Spleen (tissue), 7 donors: ENCODE measurements at regions not wholly inside any gene's neighbourhood (a gene's known extent, or its start where the extent isn't known, plus 50 kb on each side); places are given as distances from the start of the nearest gene placed in this dataset.
A peak's percentile ranks its signal among the peaks of the same experiment; 100 is the strongest.

Experiments
- CTCF ChIP-seq, 11 experiments: fragments of 200-600 bp in 7 of 11; fragments of 450-650 bp in 4 of 11; sonication (generic) in 4 of 11; IDR thresholded peaks in 8 of 11; conservative IDR thresholded peaks in 3 of 11; 1 replicate in 7 of 11; 2 replicates in 4 of 11; pipeline versions ENCODE4 v1.4.0 to v1.8.0; 2016 to 2021; ENCODE audit warnings: antibody characterized with exemption in 11 of 11, inconsistent platforms in 4 of 11, mild to moderate bottlenecking in 1 of 11
- POLR2A ChIP-seq, 3 donors: fragments of 450-650 bp; IDR thresholded peaks; one replicate each; pipeline ENCODE4 v1.5.1; 2017; ENCODE audit warnings: antibody characterized with exemption in 3 of 3, mild to moderate bottlenecking in 1 of 3
- donor health status: DM: no; HTN: no; CAD: no; lungs with moderate emphysema.
- donor health status: DM: no; HTN: no; CAD: no.
- donor health status: DM: no; HTN: no; CAD: no.

GRCh38 chr7:132049462-132050304 lies 493.3 kb upstream of the PODXL start:
- peak in 10 of 11 experiments; percentile 11 to 63 (median 48) for TF ChIP-seq CTCF (IDR thresholded peaks at IDR 0.05 in 8 of 11, conservative IDR thresholded peaks at IDR 0.05 in 3 of 11)
- TF ChIP-seq POLR2A (IDR thresholded peaks at IDR 0.05) = no peak
